IPS-18a (cell line): ENCODE measurements at regions not wholly inside any gene's neighbourhood (a gene's known extent, or its start where the extent isn't known, plus 50 kb on each side); places are given as distances from the start of the nearest gene placed in this dataset.

ENCODE experiments used
- H3K27ac ChIP-seq: one replicate; pipeline ENCODE4 v1.5.1; 2013; ENCODE audit warnings: low read length
- H3K27me3 ChIP-seq: one replicate; pipeline ENCODE4 v1.6.1; 2013; ENCODE audit warnings: mild to moderate bottlenecking, low read length; ENCODE audit not compliant: control insufficient read depth, insufficient read depth
- H3K36me3 ChIP-seq: one replicate; pipeline ENCODE4 v1.6.1; 2013; ENCODE audit warnings: low read depth, low read length; ENCODE audit not compliant: control insufficient read depth
- H3K4me1 ChIP-seq: one replicate; pipeline ENCODE4 v1.6.1; 2013; ENCODE audit warnings: low read depth, low read length; ENCODE audit not compliant: control insufficient read depth
- H3K4me3 ChIP-seq: one replicate; pipeline ENCODE4 v1.5.1; 2013; ENCODE audit warnings: low read length
- H3K9ac ChIP-seq: one replicate; pipeline ENCODE4 v1.6.1; 2013; ENCODE audit warnings: mild to moderate bottlenecking, low read length, moderate library complexity
- H3K9me3 ChIP-seq: one replicate; pipeline ENCODE4 v1.6.1; 2013; ENCODE audit warnings: low read depth, low read length; ENCODE audit not compliant: control insufficient read depth

DNA sequence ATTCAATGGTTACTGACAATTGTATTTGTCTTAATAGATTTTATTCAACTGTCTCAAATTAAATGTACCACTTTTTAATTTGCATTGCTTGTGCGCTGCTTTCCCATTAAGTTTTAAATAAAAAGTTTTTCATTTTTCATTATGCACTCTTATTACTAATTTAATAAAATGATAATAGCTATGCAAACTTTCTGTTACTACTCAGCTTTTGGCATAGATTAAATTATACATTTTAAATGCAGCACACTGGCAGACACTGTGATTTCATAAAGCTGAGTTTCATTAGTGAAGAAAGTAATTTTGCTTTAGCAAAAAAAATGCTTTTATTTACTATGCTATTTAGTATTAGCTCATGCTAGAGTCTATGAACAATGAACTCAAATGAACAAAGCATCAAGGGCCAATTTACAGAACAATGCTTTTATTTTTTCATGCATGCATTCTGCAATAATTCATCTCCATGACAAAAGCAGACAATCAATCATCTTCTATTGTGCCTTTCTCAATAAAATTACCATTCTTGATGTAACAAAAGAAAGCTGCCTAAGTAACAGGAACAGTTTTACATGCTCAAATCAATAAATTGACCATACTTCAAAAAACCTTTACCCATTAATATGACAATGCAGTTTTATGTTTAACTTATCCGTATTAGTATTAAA is 595.2 kb upstream of the ARRDC3 start:
- Histone ChIP-seq H3K36me3 (no peaks in the 10 kb centered on the region), H3K27ac (no peak overlapping the region)

GRCh38 chr5:91977579-91977978 is 594.5 kb upstream of the ARRDC3 start:
- Histone ChIP-seq H3K4me1 (peaks cover 31% of the 10 kb centered on the region), H3K27ac (no peak overlapping the region)

More for the DNA sequence above, 595.2 kb upstream of the ARRDC3 start:
- peak overlapping the region; percentile 33 for H3K4me3 ChIP-seq
- H3K4me1 ChIP-seq, result peaks cover 31% of the 10 kb centered on the region
- no peaks in the 10 kb centered on the region for H3K27me3 ChIP-seq
- H3K9ac ChIP-seq, result no peak overlapping the region
- H3K9me3 ChIP-seq, result no peaks in the 10 kb centered on the region

DNA sequence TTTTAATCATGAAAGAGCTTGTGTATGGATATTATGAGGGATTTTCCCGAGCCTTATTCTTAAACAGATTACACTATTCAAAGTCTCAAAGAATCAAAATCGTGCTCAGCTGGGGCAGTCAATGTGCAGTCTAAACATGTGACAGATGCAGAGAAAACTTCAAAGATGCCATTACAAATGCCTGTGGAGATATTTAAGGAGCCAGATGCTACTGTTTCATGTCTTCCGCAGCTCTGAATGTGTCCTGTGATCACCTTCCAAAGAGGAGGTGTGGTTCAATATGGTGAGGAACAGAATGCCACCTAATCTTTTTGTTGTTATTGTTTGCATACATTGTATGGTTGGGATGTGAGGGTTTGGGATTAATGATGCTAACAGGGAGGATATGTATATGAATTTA is 593.3 kb upstream of the ARRDC3 start:
- Histone ChIP-seq H3K9me3 (no peaks in the 10 kb centered on the region), H3K4me3 (no peak overlapping the region), H3K4me1 (peaks cover 31% of the 10 kb centered on the region), H3K9ac (no peak overlapping the region), H3K27me3 (no peaks in the 10 kb centered on the region), H3K36me3 (no peaks in the 10 kb centered on the region), H3K27ac (no peak overlapping the region)

More at GRCh38 chr5:91977579-91977978, 594.5 kb upstream of the ARRDC3 start:
- Histone ChIP-seq H3K9ac (no peak overlapping the region), H3K27me3 (no peaks in the 10 kb centered on the region), H3K36me3 (no peaks in the 10 kb centered on the region), H3K9me3 (no peaks in the 10 kb centered on the region), H3K4me3 (no peak overlapping the region)

- Histone ChIP-seq H3K4me3 (no peak overlapping the region), H3K9ac (no peak overlapping the region), H3K27ac (no peak overlapping the region), H3K27me3 (no peaks in the 10 kb centered on the region), H3K9me3 (no peaks in the 10 kb centered on the region), H3K4me1 (no peaks in the 10 kb centered on the region), H3K36me3 (no peaks in the 10 kb centered on the region)
These were observed 580.0 kb upstream of the ARRDC3 start for GRCh38 chr5:91963166-91963565.

DNA sequence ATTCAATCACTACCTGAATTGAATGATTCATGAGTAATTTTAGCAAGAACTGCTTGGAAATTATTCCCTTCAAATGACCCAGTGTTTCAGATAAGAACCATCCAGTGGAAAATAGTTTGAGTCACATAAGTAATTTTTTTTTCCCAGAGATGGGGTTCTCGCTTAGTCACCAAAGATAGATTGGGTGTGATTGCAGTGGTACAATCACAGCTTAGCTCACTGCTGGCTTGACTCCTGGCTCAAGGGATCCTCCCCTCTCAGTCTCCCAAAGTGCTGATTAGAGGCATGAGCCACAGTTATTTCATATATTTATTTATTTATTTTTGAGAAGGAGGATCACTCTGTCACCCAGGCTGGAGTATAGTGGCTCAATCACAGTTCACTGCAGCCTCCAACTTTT is 574.5 kb upstream of the ARRDC3 start:
- Histone ChIP-seq H3K27ac (no peak overlapping the region), H3K27me3 (no peaks in the 10 kb centered on the region), H3K4me1 (peaks cover 6% of the 10 kb centered on the region), H3K9ac (no peak overlapping the region), H3K9me3 (no peaks in the 10 kb centered on the region), H3K4me3 (no peak overlapping the region), H3K36me3 (no peaks in the 10 kb centered on the region)

- Histone ChIP-seq H3K9me3 (no peaks in the 10 kb centered on the region), H3K4me3 (no peak overlapping the region), H3K36me3 (no peaks in the 10 kb centered on the region), H3K27ac (no peak overlapping the region), H3K4me1 (peaks cover 6% of the 10 kb centered on the region), H3K9ac (no peak overlapping the region), H3K27me3 (no peaks in the 10 kb centered on the region)
These were observed 573.6 kb upstream of the ARRDC3 start for GRCh38 chr5:91956738-91957137.

DNA sequence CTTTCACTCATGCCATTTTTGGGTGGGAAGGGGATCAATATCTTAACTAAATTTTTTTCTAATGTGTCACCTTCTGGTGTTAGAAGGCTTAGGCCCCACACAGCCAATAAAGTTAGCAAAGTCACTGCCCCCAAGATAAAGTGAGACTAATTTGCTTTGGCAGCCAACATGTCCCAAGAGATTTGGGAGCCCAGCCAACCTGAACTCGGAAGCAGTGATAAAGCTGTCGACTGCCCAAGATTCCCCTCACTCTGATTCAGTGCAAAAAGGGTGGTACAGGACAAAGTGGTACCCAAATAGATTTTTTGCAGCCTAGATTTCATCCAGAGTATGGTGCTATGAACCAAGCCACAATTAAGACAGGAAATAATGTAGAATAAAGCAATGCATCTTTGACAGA is 572.5 kb upstream of the ARRDC3 start:
- no peak overlapping the region for H3K4me3 ChIP-seq

GRCh38 chr5:91954136-91954535 is 571.0 kb upstream of the ARRDC3 start:
- Histone ChIP-seq H3K27ac (no peak overlapping the region), H3K27me3 (no peaks in the 10 kb centered on the region), H3K4me3 (no peak overlapping the region), H3K36me3 (no peaks in the 10 kb centered on the region), H3K9ac (no peak overlapping the region), H3K4me1 (peaks cover 6% of the 10 kb centered on the region), H3K9me3 (no peaks in the 10 kb centered on the region)

More for the DNA sequence above, 572.5 kb upstream of the ARRDC3 start:
- Histone ChIP-seq H3K4me1 (peaks cover 6% of the 10 kb centered on the region), H3K36me3 (no peaks in the 10 kb centered on the region), H3K9me3 (no peaks in the 10 kb centered on the region), H3K27me3 (no peaks in the 10 kb centered on the region), H3K27ac (no peak overlapping the region), H3K9ac (no peak overlapping the region)

GRCh38 chr5:91950328-91950727 is 567.2 kb upstream of the ARRDC3 start:
- Histone ChIP-seq H3K9ac (no peak overlapping the region), H3K27ac (no peak overlapping the region), H3K9me3 (no peaks in the 10 kb centered on the region), H3K27me3 (no peaks in the 10 kb centered on the region), H3K36me3 (no peaks in the 10 kb centered on the region), H3K4me3 (no peak overlapping the region), H3K4me1 (no peaks in the 10 kb centered on the region)

GRCh38 chr5:91946870-91947269 is 563.8 kb upstream of the ARRDC3 start:
- H3K36me3 ChIP-seq, result no peaks in the 10 kb centered on the region
- no peak overlapping the region for H3K9ac ChIP-seq
- no peaks in the 10 kb centered on the region for H3K27me3 ChIP-seq
- no peak overlapping the region for H3K4me3 ChIP-seq
- no peak overlapping the region for H3K27ac ChIP-seq
- peaks cover under 1% of the 10 kb centered on the region for H3K4me1 ChIP-seq
- H3K9me3 ChIP-seq, result no peaks in the 10 kb centered on the region

- no peak overlapping the region for H3K9ac ChIP-seq
- H3K4me3 ChIP-seq, result no peak overlapping the region
- H3K36me3 ChIP-seq, result no peaks in the 10 kb centered on the region
- H3K27me3 ChIP-seq, result no peaks in the 10 kb centered on the region
- peaks cover 14% of the 10 kb centered on the region for H3K4me1 ChIP-seq
- H3K27ac ChIP-seq, result no peak overlapping the region
- H3K9me3 ChIP-seq, result no peaks in the 10 kb centered on the region
These were observed 558.5 kb upstream of the ARRDC3 start for GRCh38 chr5:91941588-91941987.

- Histone ChIP-seq H3K4me3 (no peak overlapping the region), H3K4me1 (peaks cover 14% of the 10 kb centered on the region), H3K27ac (no peak overlapping the region), H3K9me3 (no peaks in the 10 kb centered on the region), H3K36me3 (no peaks in the 10 kb centered on the region), H3K27me3 (no peaks in the 10 kb centered on the region), H3K9ac (no peak overlapping the region)
These were observed 555.3 kb upstream of the ARRDC3 start for GRCh38 chr5:91938441-91938840.
